HG03135 (cell line): ENCODE measurements at regions not wholly inside any gene's neighbourhood (a gene's known extent, or its start where the extent isn't known, plus 50 kb on each side); places are given as distances from the start of the nearest gene placed in this dataset.
A peak's percentile ranks its signal among the peaks of the same experiment; 100 is the strongest.
"Not testable (repeated sequence)": the region's sequence is repeated elsewhere in the genome, so short reads cannot be mapped to it uniquely, and the experiment has no call there.

ENCODE experiments used
- ATAC-seq: cut with Tn5 transposase; IDR thresholded peaks from one replicate; pipeline ENCODE4 v1.9.1; 2021; ENCODE audit warnings: mild to moderate bottlenecking, moderate library complexity; ENCODE audit not compliant: unreplicated experiment

- peak; percentile 88 for ATAC-seq
These were observed 89.5 kb downstream of the EOMES start for GRCh38 chr3:27632431-27633223.

GRCh38 chr3:27630885-27631284 lies 91.2 kb downstream of the EOMES start:
- no peak for ATAC-seq

GRCh38 chr3:27629366-27629765 lies 92.8 kb downstream of the EOMES start:
- no peak for ATAC-seq

- no peak for ATAC-seq
These were observed 93.9 kb downstream of the EOMES start for GRCh38 chr3:27628026-27628750.

- ATAC-seq, result no peak
These were observed 95.5 kb downstream of the EOMES start for GRCh38 chr3:27626596-27627118.

GRCh38 chr3:27625864-27626263 lies 96.3 kb downstream of the EOMES start:
- no peak for ATAC-seq

- ATAC-seq, result no peak
These were observed 98.9 kb downstream of the EOMES start for GRCh38 chr3:27623085-27623753.

- ATAC-seq, result no peak
These were observed 104.6 kb downstream of the EOMES start for GRCh38 chr3:27617552-27617951.

GRCh38 chr3:27616031-27616430 lies 106.1 kb downstream of the EOMES start:
- ATAC-seq, result no peak

GRCh38 chr3:27615555-27615954 lies 106.6 kb downstream of the EOMES start:
- ATAC-seq, result no peak

- ATAC-seq, result no peak
These were observed 107.5 kb downstream of the EOMES start for GRCh38 chr3:27614592-27614991.

- no peak for ATAC-seq
These were observed 108.2 kb downstream of the EOMES start for GRCh38 chr3:27613846-27614500.

- ATAC-seq, result no peak
These were observed 111.2 kb downstream of the EOMES start for GRCh38 chr3:27610800-27611525.

- no peak for ATAC-seq
These were observed 114.8 kb downstream of the EOMES start for GRCh38 chr3:27607370-27607769.

GRCh38 chr3:27606537-27606936 lies 115.6 kb downstream of the EOMES start:
- ATAC-seq, result no peak

GRCh38 chr3:27601311-27601710 lies 117.1 kb upstream of the SLC4A7 start:
- ATAC-seq, result not testable (repeated sequence)

GRCh38 chr3:27599741-27600140 lies 115.6 kb upstream of the SLC4A7 start:
- not testable (repeated sequence) for ATAC-seq

- no peak for ATAC-seq
These were observed 112.7 kb upstream of the SLC4A7 start for GRCh38 chr3:27596921-27597320.

GRCh38 chr3:27596334-27596841 lies 112.2 kb upstream of the SLC4A7 start:
- no peak for ATAC-seq

GRCh38 chr3:27594096-27594690 lies 110.0 kb upstream of the SLC4A7 start:
- ATAC-seq, result no peak
